Panc1 (cell line): ENCODE measurements at regions not wholly inside any gene's neighbourhood (a gene's known extent, or its start where the extent isn't known, plus 50 kb on each side); places are given as distances from the start of the nearest gene placed in this dataset.

Experiments used
- ATAC-seq: fragments of 200-7000 bp; cut with Tn5 transposase; 2 replicates; pipeline ENCODE4 v1.9.1; 2020; ENCODE audit warnings: mild to moderate bottlenecking, moderate library complexity
- BruUV-seq: library from RNA; stranded (reverse); fragments of 400-500 nt; replicated peaks from 2 replicates; lab custom pipeline; 2021; lab: Mats Ljungman, UMichigan
- CTCF ChIA-PET: fragments of 300-600 bp; sonication (Branson Sonifier 250); formaldehyde crosslinking; loops from one replicate; lab custom pipeline; 2022; ENCODE audit warnings: antibody characterized with exemption; lab: Charles Lee
- POLR2A ChIA-PET: fragments of 300-600 bp; sonication (Branson Sonifier 250); formaldehyde crosslinking; loops from one replicate; lab custom pipeline; 2022; ENCODE audit warnings: antibody characterized with exemption; lab: Charles Lee
- DNase-seq: peaks from one replicate; pipeline ENCODE4 v3.0.0-alpha.2; 2010; ENCODE audit warnings: low read depth, low spot score
- H3K27ac ChIP-seq: 2 replicates; pipeline ENCODE4 v1.5.1; 2011; ENCODE audit warnings: mild to moderate bottlenecking, low read length, inconsistent platforms
- H3K27me3 ChIP-seq: fragments of 200-500 bp; sonication (Bioruptor generic); 2 replicates; pipeline ENCODE4 v1.6.0; 2014; ENCODE audit warnings: low read length, inconsistent platforms; ENCODE audit not compliant: control insufficient read depth, insufficient read depth
- H3K36me3 ChIP-seq: fragments of 200-500 bp; sonication (Bioruptor generic); 2 replicates; pipeline ENCODE4 v1.5.1; 2014; ENCODE audit warnings: inconsistent platforms, mild to moderate bottlenecking, low read length, moderate library complexity; ENCODE audit not compliant: control insufficient read depth, insufficient read depth
- H3K4me1 ChIP-seq: 2 replicates; pipeline ENCODE4 v1.5.1; 2011; ENCODE audit warnings: inconsistent platforms, mild to moderate bottlenecking, low read length, moderate library complexity; ENCODE audit not compliant: control insufficient read depth, insufficient read depth
- H3K4me3 ChIP-seq, 2 experiments: 2 replicates each; pipeline ENCODE4 v1.5.1; 2011 to 2012; ENCODE audit warnings: low read depth in 2 of 2, low read length in 2 of 2, mild to moderate bottlenecking in 2 of 2, inconsistent platforms in 1 of 2, moderate library complexity in 1 of 2
- H3K9me3 ChIP-seq: fragments of 200-500 bp; sonication (Bioruptor generic); 2 replicates; pipeline ENCODE4 v1.5.1; 2014; ENCODE audit warnings: low read depth, mild to moderate bottlenecking, inconsistent platforms, low read length, moderate library complexity; ENCODE audit not compliant: control insufficient read depth, insufficient read depth
- CTCF ChIP-seq: fragments of 450-650 bp; IDR thresholded peaks from 2 replicates; pipeline ENCODE4 v1.5.1; 2017; ENCODE audit warnings: mild to moderate bottlenecking
- POLR2AphosphoS5 ChIP-seq: IDR thresholded peaks from 2 replicates; pipeline ENCODE4 v1.6.1; 2012; ENCODE audit warnings: mild to moderate bottlenecking, low read depth, low read length, moderate library complexity
- REST ChIP-seq, 2 experiments: IDR thresholded peaks; 2 replicates each; pipeline ENCODE4 v1.6.1; 2011 to 2012; ENCODE audit warnings: low read depth in 2 of 2, control low read depth in 1 of 2, low read length in 1 of 2, mild to moderate bottlenecking in 1 of 2, moderate library complexity in 1 of 2; ENCODE audit not compliant: insufficient read depth in 1 of 2
- SIN3A ChIP-seq: IDR thresholded peaks from 2 replicates; pipeline ENCODE4 v1.6.1; 2012; ENCODE audit warnings: low read depth, mild to moderate bottlenecking, low read length, moderate library complexity, borderline replicate concordance; ENCODE audit not compliant: insufficient read depth
- TCF7L2 ChIP-seq: IDR thresholded peaks from 2 replicates; pipeline ENCODE4 v1.6.1; 2011; ENCODE audit warnings: mild to moderate bottlenecking, low read depth, low read length, inconsistent platforms
- in situ Hi-C: cut with HindIII; loops from 2 replicates; pipeline ENCODE4 v1.10.0; 2016; ENCODE audit warnings: low sequenced_read_pairs, low pct_unique_long_range_greater_than_20kb
- intact Hi-C: fragments of 100-400 bp; cut with micrococcal nuclease; formaldehyde crosslinking; loops from one replicate; pipeline ENCODE4 v1.10.0; 2022; ENCODE audit not compliant: unreplicated experiment

- DNase-seq (no peak), ATAC-seq (no peak)
- H3K9me3 ChIP-seq: no peaks in the 10 kb centered on the region
- H3K4me1 ChIP-seq: no peaks in the 10 kb centered on the region
- ChIA-PET POLR2A (no interaction called here), CTCF (no interaction called here)
- intact Hi-C loops (no loop called here), in situ Hi-C loops (no loop called here)
- no peaks in the 10 kb centered on the region for H3K36me3 ChIP-seq
- no peak overlapping the region for H3K27ac ChIP-seq
- H3K27me3 ChIP-seq: no peaks in the 10 kb centered on the region
- no peak overlapping the region for H3K4me3 ChIP-seq
- TF ChIP-seq POLR2AphosphoS5: no peak
- no peak for TF ChIP-seq CTCF
- no peak for TF ChIP-seq SIN3A
- TF ChIP-seq REST (IDR thresholded peaks at IDR 0.05; ENCODE audit: insufficient read depth in 1 of 2, low read depth in 2 of 2, low read length in 1 of 2): no peak
- no peak for TF ChIP-seq TCF7L2
- BruUV-seq: no TSS peak
Observed at GRCh38 chr4:42719257-42719656, 62.4 kb upstream of the ATP8A1 start.

- no peaks in the 10 kb centered on the region for H3K9me3 ChIP-seq
- ChIA-PET CTCF (no interaction called here), POLR2A (no interaction called here)
- DNase-seq (no peak), ATAC-seq (no peak)
- intact Hi-C loops: no loop called here
- no peaks in the 10 kb centered on the region for H3K36me3 ChIP-seq
- H3K27ac ChIP-seq: no peak overlapping the region
- no peak overlapping the region for H3K4me3 ChIP-seq
- in situ Hi-C loops: no loop called here
- TF ChIP-seq CTCF (no peak), POLR2AphosphoS5 (no peak)
- H3K4me1 ChIP-seq: no peaks in the 10 kb centered on the region
- BruUV-seq: no TSS peak
- H3K27me3 ChIP-seq: no peaks in the 10 kb centered on the region
Observed at GRCh38 chr4:42718336-42718735, 61.4 kb upstream of the ATP8A1 start.

- ATAC-seq (no peak), DNase-seq (no peak)
- H3K4me1 ChIP-seq: no peaks in the 10 kb centered on the region
- TF ChIP-seq CTCF (no peak), SIN3A (no peak), REST (IDR thresholded peaks at IDR 0.05; ENCODE audit: insufficient read depth in 1 of 2, low read depth in 2 of 2, low read length in 1 of 2) (no peak)
- H3K4me3 ChIP-seq: no peak overlapping the region
- POLR2A ChIA-PET: no interaction called here
- no peaks in the 10 kb centered on the region for H3K27me3 ChIP-seq
- H3K9me3 ChIP-seq: no peaks in the 10 kb centered on the region
- H3K27ac ChIP-seq: no peak overlapping the region
- CTCF ChIA-PET: no interaction called here
- intact Hi-C loops: no loop called here
- in situ Hi-C loops: no loop called here
- H3K36me3 ChIP-seq: no peaks in the 10 kb centered on the region
- no TSS peak for BruUV-seq
Observed at GRCh38 chr4:42716996-42717395, 60.1 kb upstream of the ATP8A1 start.
